ENCODE measurements at regions not wholly inside any gene's neighbourhood (a gene's known extent, or its start where the extent isn't known, plus 50 kb on each side); places are given as distances from the start of the nearest gene placed in this dataset.

DNA sequence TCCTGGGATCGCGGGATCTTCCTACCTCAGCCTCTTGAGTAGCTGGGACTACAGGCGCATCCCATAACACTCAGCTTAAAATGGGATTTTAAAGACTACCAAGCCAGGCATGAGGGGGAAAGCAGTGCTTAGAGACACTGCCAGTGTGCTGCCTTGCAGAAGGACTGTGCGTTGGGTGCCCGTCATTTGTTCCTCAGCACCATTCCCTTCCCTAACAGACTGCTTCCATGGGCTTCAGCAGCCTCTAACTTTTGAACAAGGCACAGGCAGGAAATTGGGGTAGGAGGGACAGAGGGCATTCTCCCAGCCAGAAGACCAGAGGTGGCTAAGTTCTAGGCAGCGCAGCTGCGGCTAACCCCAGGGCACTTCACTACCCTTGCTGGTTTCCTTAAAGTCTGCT is 73.9 kb upstream of the USP24 start:
- TF ChIP-seq EZH2phosphoT487 (IDR thresholded peaks at IDR 0.05; ENCODE audit: low read depth) = no peak
- TF ChIP-seq, protein P1, sequence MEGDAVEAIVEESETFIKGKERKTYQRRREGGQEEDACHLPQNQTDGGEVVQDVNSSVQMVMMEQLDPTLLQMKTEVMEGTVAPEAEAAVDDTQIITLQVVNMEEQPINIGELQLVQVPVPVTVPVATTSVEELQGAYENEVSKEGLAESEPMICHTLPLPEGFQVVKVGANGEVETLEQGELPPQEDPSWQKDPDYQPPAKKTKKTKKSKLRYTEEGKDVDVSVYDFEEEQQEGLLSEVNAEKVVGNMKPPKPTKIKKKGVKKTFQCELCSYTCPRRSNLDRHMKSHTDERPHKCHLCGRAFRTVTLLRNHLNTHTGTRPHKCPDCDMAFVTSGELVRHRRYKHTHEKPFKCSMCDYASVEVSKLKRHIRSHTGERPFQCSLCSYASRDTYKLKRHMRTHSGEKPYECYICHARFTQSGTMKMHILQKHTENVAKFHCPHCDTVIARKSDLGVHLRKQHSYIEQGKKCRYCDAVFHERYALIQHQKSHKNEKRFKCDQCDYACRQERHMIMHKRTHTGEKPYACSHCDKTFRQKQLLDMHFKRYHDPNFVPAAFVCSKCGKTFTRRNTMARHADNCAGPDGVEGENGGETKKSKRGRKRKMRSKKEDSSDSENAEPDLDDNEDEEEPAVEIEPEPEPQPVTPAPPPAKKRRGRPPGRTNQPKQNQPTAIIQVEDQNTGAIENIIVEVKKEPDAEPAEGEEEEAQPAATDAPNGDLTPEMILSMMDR (IDR thresholded peaks at IDR 0.05; ENCODE audit: low read depth, low read length) = no peak

Data from OCI-LY3 (cell line).